ENCODE measurements at regions not wholly inside any gene's neighbourhood (a gene's known extent, or its start where the extent isn't known, plus 50 kb on each side); places are given as distances from the start of the nearest gene placed in this dataset.
"Not testable (repeated sequence)": the region's sequence is repeated elsewhere in the genome, so short reads cannot be mapped to it uniquely, and the experiment has no call there.

DNA sequence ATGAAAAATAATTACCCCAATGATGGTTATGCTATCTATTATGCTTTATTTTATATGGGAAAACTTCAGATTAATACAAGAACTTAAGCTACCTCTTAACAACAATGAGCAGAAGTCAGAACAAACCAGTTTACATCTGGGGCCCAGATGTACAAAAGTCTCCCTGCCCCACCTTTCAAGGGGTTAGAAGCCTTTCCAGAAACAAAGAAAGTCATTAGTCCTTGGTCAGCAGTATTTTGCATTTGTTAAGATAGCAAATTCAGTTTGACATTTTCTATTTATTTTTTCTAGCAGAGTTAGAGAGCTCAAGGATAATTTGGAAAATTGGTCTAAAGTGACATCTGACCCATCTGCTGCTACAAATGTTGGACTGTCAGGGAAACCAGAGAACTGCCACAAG is 478.7 kb upstream of the UBE2E2 start:
- no peaks in the 10 kb centered on the region for H3K36me3 ChIP-seq
- H3K4me1 ChIP-seq: peaks cover 0 to 16% (median 0%) of the 10 kb centered on the region in 10 experiments; a peak in 7 of 20 replicates
- H3K27me3 ChIP-seq: no peaks in the 10 kb centered on the region
- no peak overlapping the region for H3K27ac ChIP-seq
- H3K9me3 ChIP-seq (replicated peaks in 1 of 11): no peaks in the 10 kb centered on the region
- no peak overlapping the region for H3K4me3 ChIP-seq
- TF ChIP-seq Cebpa-rat (IDR thresholded peaks at IDR 0.05): no peak
- H3K4me2 ChIP-seq: no peak overlapping the region
- H3K9ac ChIP-seq: no peak overlapping the region
- no peaks in the 10 kb centered on the region for H4K20me1 ChIP-seq

GRCh38 chr3:22728406-22728805 is 474.7 kb upstream of the UBE2E2 start:
- Histone ChIP-seq H3K9ac (no peak overlapping the region), H3K9me3 (replicated peaks in 1 of 11) (no peaks in the 10 kb centered on the region), H3K4me3 (no peak overlapping the region), H3K36me3 (no peaks in the 10 kb centered on the region), H4K20me1 (no peaks in the 10 kb centered on the region), H3K27me3 (no peaks in the 10 kb centered on the region), H3K27ac (0 out of 22 replicates have a peak overlapping the region, but pooled peaks of 1 of the 11 experiments have one; percentile 6), H3K4me2 (peak overlapping the region in 3 of 11 experiments; percentile 29 to 68 (median 51); a peak in 5 of 22 replicates), H3K4me1 (peaks cover 0 to 16% (median 0%) of the 10 kb centered on the region in 10 experiments; a peak in 7 of 20 replicates)
- no peak for TF ChIP-seq Cebpa-rat (IDR thresholded peaks at IDR 0.05)

DNA sequence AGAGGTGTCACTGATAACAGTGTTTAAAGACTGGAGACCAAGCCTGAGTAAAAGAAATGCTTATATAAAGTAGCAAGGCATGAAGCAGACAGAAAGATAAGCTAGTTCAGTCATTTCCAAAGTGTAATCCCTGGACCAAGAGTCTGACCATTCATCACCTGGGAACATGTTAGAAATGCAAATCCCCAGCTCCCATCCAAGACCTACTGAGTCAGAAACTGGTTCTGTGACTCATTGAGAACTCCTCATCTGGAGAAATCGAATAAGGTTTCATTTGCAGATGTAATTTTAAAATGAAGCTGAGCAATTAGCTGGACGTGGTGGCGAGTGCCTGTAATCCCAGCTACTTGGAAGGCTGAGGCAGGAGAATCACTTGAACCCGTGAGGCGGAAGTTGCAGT is 473.9 kb upstream of the UBE2E2 start:
- H3K4me2 ChIP-seq: no peak overlapping the region
- H3K4me1 ChIP-seq: peaks cover 0 to 22% (median 0%) of the 10 kb centered on the region in 10 experiments; a peak in 7 of 20 replicates
- no peaks in the 10 kb centered on the region for H4K20me1 ChIP-seq
- no peak overlapping the region for H3K27ac ChIP-seq
- no peaks in the 10 kb centered on the region for H3K9me3 ChIP-seq (replicated peaks in 1 of 11)
- TF ChIP-seq Cebpa-rat (IDR thresholded peaks at IDR 0.05): no peak
- no peaks in the 10 kb centered on the region for H3K36me3 ChIP-seq
- no peak overlapping the region for H3K4me3 ChIP-seq
- H3K27me3 ChIP-seq: no peaks in the 10 kb centered on the region
- H3K9ac ChIP-seq: no peak overlapping the region

GRCh38 chr3:22729981-22730380 is 473.1 kb upstream of the UBE2E2 start:
- H4K20me1 ChIP-seq: no peaks in the 10 kb centered on the region
- H3K27ac ChIP-seq: no peak overlapping the region
- H3K27me3 ChIP-seq: no peaks in the 10 kb centered on the region
- no peaks in the 10 kb centered on the region for H3K9me3 ChIP-seq (replicated peaks in 1 of 11)
- H3K36me3 ChIP-seq: no peaks in the 10 kb centered on the region
- no peak for TF ChIP-seq Cebpa-rat (IDR thresholded peaks at IDR 0.05)
- no peak overlapping the region for H3K4me3 ChIP-seq
- H3K9ac ChIP-seq: no peak overlapping the region
- H3K4me1 ChIP-seq: peaks cover 0 to 29% (median 0%) of the 10 kb centered on the region in 10 experiments; a peak in 7 of 20 replicates
- no peak overlapping the region for H3K4me2 ChIP-seq

DNA sequence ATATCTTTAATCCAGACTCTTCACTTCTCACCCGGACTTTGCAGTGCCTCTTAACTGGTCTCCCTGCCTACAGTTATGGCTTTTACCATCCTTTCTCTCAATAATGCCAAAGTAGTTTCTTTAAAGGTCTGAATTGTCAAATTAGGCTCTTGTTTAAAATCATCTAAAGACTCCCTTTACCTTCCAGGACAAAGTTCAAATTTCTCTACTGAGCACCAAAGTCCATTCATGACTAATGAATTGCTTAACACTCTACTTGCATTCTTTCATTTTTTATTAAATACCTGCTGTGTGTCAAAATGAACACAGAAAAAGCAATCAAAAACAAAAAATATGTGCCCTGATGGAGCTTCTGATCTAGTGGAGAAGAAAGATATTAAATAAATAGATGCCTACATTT is 472.4 kb upstream of the UBE2E2 start:
- no peaks in the 10 kb centered on the region for H3K9me3 ChIP-seq (replicated peaks in 1 of 11)
- H3K27me3 ChIP-seq: no peaks in the 10 kb centered on the region
- no peak overlapping the region for H3K9ac ChIP-seq
- no peak overlapping the region for H3K27ac ChIP-seq
- H3K36me3 ChIP-seq: no peaks in the 10 kb centered on the region
- no peak overlapping the region for H3K4me3 ChIP-seq
- no peak for TF ChIP-seq Cebpa-rat (IDR thresholded peaks at IDR 0.05)
- H3K4me2 ChIP-seq: no peak overlapping the region
- peaks cover 0 to 29% (median 0%) of the 10 kb centered on the region in 10 experiments; a peak in 7 of 20 replicates for H3K4me1 ChIP-seq
- H4K20me1 ChIP-seq: no peaks in the 10 kb centered on the region

- Histone ChIP-seq H4K20me1 (no peaks in the 10 kb centered on the region), H3K27me3 (no peaks in the 10 kb centered on the region), H3K4me1 (peaks cover 0 to 29% (median 0%) of the 10 kb centered on the region in 10 experiments; a peak in 7 of 20 replicates), H3K9ac (no peak overlapping the region), H3K27ac (no peak overlapping the region), H3K4me3 (no peak overlapping the region), H3K36me3 (no peaks in the 10 kb centered on the region), H3K4me2 (no peak overlapping the region), H3K9me3 (replicated peaks in 1 of 11) (no peaks in the 10 kb centered on the region)
- TF ChIP-seq Cebpa-rat (IDR thresholded peaks at IDR 0.05): no peak
These were observed 471.2 kb upstream of the UBE2E2 start for GRCh38 chr3:22731901-22732300.

DNA sequence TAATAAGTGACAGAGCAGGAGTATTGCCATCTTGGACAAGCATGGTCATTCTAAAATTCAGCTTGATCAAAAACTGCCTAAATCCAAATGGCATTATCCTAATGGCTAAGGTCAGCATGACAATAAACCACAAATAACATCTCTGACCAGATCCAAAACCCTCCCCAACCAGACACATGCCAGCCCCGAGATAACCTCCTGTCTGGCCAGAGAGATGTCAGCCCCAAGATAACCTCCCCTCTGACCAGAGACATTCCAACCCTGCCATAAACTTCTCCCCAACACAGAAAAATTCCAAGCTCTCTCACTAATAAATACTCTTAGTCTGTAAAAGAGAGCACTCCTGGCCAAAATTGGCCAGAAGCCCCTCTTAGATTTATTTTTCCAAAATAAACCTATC is 470.5 kb upstream of the UBE2E2 start:
- Histone ChIP-seq H3K27ac (no peak overlapping the region), H3K9ac (no peak overlapping the region), H3K4me1 (peaks cover 0 to 28% (median 0%) of the 10 kb centered on the region in 10 experiments; a peak in 7 of 20 replicates), H3K36me3 (no peaks in the 10 kb centered on the region), H3K4me2 (no peak overlapping the region), H3K27me3 (no peaks in the 10 kb centered on the region), H4K20me1 (no peaks in the 10 kb centered on the region), H3K9me3 (replicated peaks in 1 of 11) (no peaks in the 10 kb centered on the region), H3K4me3 (no peak overlapping the region)
- no peak for TF ChIP-seq Cebpa-rat (IDR thresholded peaks at IDR 0.05)

- H3K4me3 ChIP-seq: no peak overlapping the region
- H4K20me1 ChIP-seq: no peaks in the 10 kb centered on the region
- peaks cover 0 to 18% (median 0%) of the 10 kb centered on the region in 10 experiments; a peak in 6 of 20 replicates for H3K4me1 ChIP-seq
- H3K36me3 ChIP-seq: no peaks in the 10 kb centered on the region
- no peaks in the 10 kb centered on the region for H3K9me3 ChIP-seq (replicated peaks in 1 of 11)
- no peaks in the 10 kb centered on the region for H3K27me3 ChIP-seq
- H3K27ac ChIP-seq: peak overlapping the region in 2 of 11 experiments; percentile 19 to 43; a peak in 2 of 22 replicates
- TF ChIP-seq Cebpa-rat (IDR thresholded peaks at IDR 0.05): no peak
- no peak overlapping the region for H3K9ac ChIP-seq
- peak overlapping the region in 4 of 11 experiments; percentile 13 to 67 (median 42); a peak in 5 of 22 replicates for H3K4me2 ChIP-seq
These were observed 468.9 kb upstream of the UBE2E2 start for GRCh38 chr3:22734207-22734606.

- no peak overlapping the region for H3K9ac ChIP-seq
- peak overlapping the region in 2 of 11 experiments; percentile 19 to 43; a peak in 2 of 22 replicates for H3K27ac ChIP-seq
- H4K20me1 ChIP-seq: no peaks in the 10 kb centered on the region
- no peaks in the 10 kb centered on the region for H3K36me3 ChIP-seq
- H3K4me3 ChIP-seq: no peak overlapping the region
- no peaks in the 10 kb centered on the region for H3K9me3 ChIP-seq (replicated peaks in 1 of 11)
- peaks cover 0 to 18% (median 0%) of the 10 kb centered on the region in 10 experiments; a peak in 6 of 20 replicates for H3K4me1 ChIP-seq
- TF ChIP-seq Cebpa-rat (IDR thresholded peaks at IDR 0.05): no peak
- H3K27me3 ChIP-seq: no peaks in the 10 kb centered on the region
- peak overlapping the region in 4 of 11 experiments; percentile 13 to 67 (median 42); a peak in 5 of 22 replicates for H3K4me2 ChIP-seq
These were observed 468.4 kb upstream of the UBE2E2 start for GRCh38 chr3:22734756-22735155.

GRCh38 chr3:22735373-22735772 is 467.8 kb upstream of the UBE2E2 start:
- Histone ChIP-seq H3K9ac (no peak overlapping the region), H3K4me2 (peak overlapping the region in 2 of 11 experiments; percentile 13 to 35; a peak in 2 of 22 replicates), H3K27me3 (no peaks in the 10 kb centered on the region), H3K4me1 (peaks cover 0 to 18% (median 0%) of the 10 kb centered on the region in 10 experiments; a peak in 6 of 20 replicates), H3K27ac (peak overlapping the region in 2 of 11 experiments; percentile 20 to 43; a peak in 1 of 22 replicates), H3K4me3 (no peak overlapping the region), H3K9me3 (replicated peaks in 1 of 11) (no peaks in the 10 kb centered on the region), H3K36me3 (no peaks in the 10 kb centered on the region), H4K20me1 (no peaks in the 10 kb centered on the region)
- TF ChIP-seq Cebpa-rat (IDR thresholded peaks at IDR 0.05): no peak

DNA sequence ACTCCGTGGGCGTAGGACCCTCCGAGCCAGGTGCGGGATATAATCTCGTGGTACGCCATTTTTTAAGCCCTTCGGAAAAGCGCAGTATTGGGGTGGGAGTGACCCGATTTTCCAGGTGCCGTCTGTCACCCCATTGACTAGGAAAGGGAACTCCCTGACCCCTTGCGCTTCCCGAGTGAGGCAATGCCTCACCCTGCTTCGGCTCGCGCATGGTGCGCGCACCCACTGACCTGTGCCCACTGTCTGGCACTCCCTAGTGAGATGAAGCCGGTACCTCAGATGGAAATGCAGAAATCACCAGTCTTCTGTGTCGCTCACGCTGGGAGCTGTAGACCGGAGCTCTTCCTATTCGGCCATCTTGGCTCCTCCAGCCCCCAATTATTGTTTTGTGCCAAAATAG is 459.7 kb upstream of the UBE2E2 start:
- H3K4me2 ChIP-seq: not testable (repeated sequence)

More for the DNA sequence above, 459.7 kb upstream of the UBE2E2 start:
- H3K9me3 ChIP-seq (replicated peaks in 1 of 11); H3K4me3 ChIP-seq; H3K27me3 ChIP-seq; H3K4me1 ChIP-seq; H4K20me1 ChIP-seq; H3K36me3 ChIP-seq; H3K9ac ChIP-seq; H3K27ac ChIP-seq: not testable (repeated sequence)
